ENCODE measurements at regions not wholly inside any gene's neighbourhood (a gene's known extent, or its start where the extent isn't known, plus 50 kb on each side); places are given as distances from the start of the nearest gene placed in this dataset.

GRCh38 chr6:14966906-14967711, 278.8 kb upstream of the JARID2 start:
- Histone ChIP-seq H3K27me3 (replicated peaks in 2 of 5; ENCODE audit: control insufficient read depth in 4 of 5, insufficient read depth in 5 of 5, low read length in 4 of 5) (no peaks in the 10 kb centered on the region), H3K4me3 (ENCODE audit: control insufficient read depth in 1 of 7, extremely low read depth in 1 of 7, insufficient read depth in 4 of 7, low read depth in 2 of 7, low read length in 6 of 7) (no peak overlapping the region), H3K9me3 (ENCODE audit: control extremely low read depth in 1 of 5, control insufficient read depth in 4 of 5, insufficient read depth in 2 of 5, low read depth in 1 of 5, low read length in 4 of 5) (peaks cover 0 to 12% (median 0%) of the 10 kb centered on the region in 5 experiments), H3K36me3 (ENCODE audit: control insufficient read depth in 4 of 4, insufficient read depth in 4 of 4, low read length in 3 of 4) (no peaks in the 10 kb centered on the region), H3K27ac (ENCODE audit: insufficient read depth in 1 of 2, low read depth in 1 of 2, low read length in 2 of 2, poor library complexity in 1 of 2, severe bottlenecking in 2 of 2) (no peak overlapping the region), H3K4me1 (ENCODE audit: control extremely low read depth in 1 of 4, control insufficient read depth in 4 of 4, insufficient read depth in 4 of 4, low read length in 3 of 4) (no peaks in the 10 kb centered on the region)
- CTCF ChIA-PET: no interaction called here
- 89% methylated on average over 4 of the region's 5 CpGs for WGBS (ENCODE audit: insufficient coverage)
- POLR2A ChIA-PET: no interaction called here
- no peak for DNase-seq

GRCh38 chr6:14968056-14968637, 277.7 kb upstream of the JARID2 start:
- DNase-seq: no peak
- CTCF ChIA-PET: interaction anchor here (1.3 kb wide), 1 partner anchor 77 kb away, joined by 3 read pairs; no protein-coding TSS in a partner anchor
- 100% methylated on average over 2 of the region's 2 CpGs for WGBS (ENCODE audit: insufficient coverage)
- POLR2A ChIA-PET: no interaction called here
- Histone ChIP-seq H3K4me1 (ENCODE audit: control extremely low read depth in 1 of 4, control insufficient read depth in 4 of 4, insufficient read depth in 4 of 4, low read length in 3 of 4) (no peaks in the 10 kb centered on the region), H3K36me3 (ENCODE audit: control insufficient read depth in 4 of 4, insufficient read depth in 4 of 4, low read length in 3 of 4) (no peaks in the 10 kb centered on the region), H3K27ac (ENCODE audit: insufficient read depth in 1 of 2, low read depth in 1 of 2, low read length in 2 of 2, poor library complexity in 1 of 2, severe bottlenecking in 2 of 2) (no peak overlapping the region), H3K27me3 (replicated peaks in 2 of 5; ENCODE audit: control insufficient read depth in 4 of 5, insufficient read depth in 5 of 5, low read length in 4 of 5) (no peaks in the 10 kb centered on the region), H3K4me3 (ENCODE audit: control insufficient read depth in 1 of 7, extremely low read depth in 1 of 7, insufficient read depth in 4 of 7, low read depth in 2 of 7, low read length in 6 of 7) (no peak overlapping the region), H3K9me3 (ENCODE audit: control extremely low read depth in 1 of 5, control insufficient read depth in 4 of 5, insufficient read depth in 2 of 5, low read depth in 1 of 5, low read length in 4 of 5) (peaks cover 0 to 12% (median 0%) of the 10 kb centered on the region in 5 experiments)

GRCh38 chr6:14969126-14969525, 276.7 kb upstream of the JARID2 start:
- Histone ChIP-seq H3K4me3 (ENCODE audit: control insufficient read depth in 1 of 7, extremely low read depth in 1 of 7, insufficient read depth in 4 of 7, low read depth in 2 of 7, low read length in 6 of 7) (no peak overlapping the region), H3K27me3 (replicated peaks in 2 of 5; ENCODE audit: control insufficient read depth in 4 of 5, insufficient read depth in 5 of 5, low read length in 4 of 5) (no peaks in the 10 kb centered on the region), H3K27ac (ENCODE audit: insufficient read depth in 1 of 2, low read depth in 1 of 2, low read length in 2 of 2, poor library complexity in 1 of 2, severe bottlenecking in 2 of 2) (no peak overlapping the region), H3K9me3 (ENCODE audit: control extremely low read depth in 1 of 5, control insufficient read depth in 4 of 5, insufficient read depth in 2 of 5, low read depth in 1 of 5, low read length in 4 of 5) (peaks cover 0 to 12% (median 0%) of the 10 kb centered on the region in 5 experiments), H3K36me3 (ENCODE audit: control insufficient read depth in 4 of 4, insufficient read depth in 4 of 4, low read length in 3 of 4) (no peaks in the 10 kb centered on the region), H3K4me1 (ENCODE audit: control extremely low read depth in 1 of 4, control insufficient read depth in 4 of 4, insufficient read depth in 4 of 4, low read length in 3 of 4) (no peaks in the 10 kb centered on the region)
- ChIA-PET POLR2A (no interaction called here), CTCF (interaction anchor here (1.3 kb wide), 1 partner anchor 76 kb away, joined by 3 read pairs; no protein-coding TSS in a partner anchor)
- DNase-seq: no peak

GRCh38 chr6:14972379-14973067, 273.3 kb upstream of the JARID2 start:
- H3K4me3 ChIP-seq (ENCODE audit: control insufficient read depth in 1 of 7, extremely low read depth in 1 of 7, insufficient read depth in 4 of 7, low read depth in 2 of 7, low read length in 6 of 7): no peak overlapping the region
- no peaks in the 10 kb centered on the region for H3K36me3 ChIP-seq (ENCODE audit: control insufficient read depth in 4 of 4, insufficient read depth in 4 of 4, low read length in 3 of 4)
- ChIA-PET CTCF (no interaction called here), POLR2A (no interaction called here)
- no peak overlapping the region for H3K27ac ChIP-seq (ENCODE audit: insufficient read depth in 1 of 2, low read depth in 1 of 2, low read length in 2 of 2, poor library complexity in 1 of 2, severe bottlenecking in 2 of 2)
- no peak for DNase-seq
- WGBS (ENCODE audit: insufficient coverage): 74% methylated on average over 4 of the region's 4 CpGs
- H3K4me1 ChIP-seq (ENCODE audit: control extremely low read depth in 1 of 4, control insufficient read depth in 4 of 4, insufficient read depth in 4 of 4, low read length in 3 of 4): peaks cover 0 to 5% (median 2%) of the 10 kb centered on the region in 4 experiments
- peaks cover 0 to 12% (median 0%) of the 10 kb centered on the region in 5 experiments for H3K9me3 ChIP-seq (ENCODE audit: control extremely low read depth in 1 of 5, control insufficient read depth in 4 of 5, insufficient read depth in 2 of 5, low read depth in 1 of 5, low read length in 4 of 5)
- H3K27me3 ChIP-seq (replicated peaks in 2 of 5; ENCODE audit: control insufficient read depth in 4 of 5, insufficient read depth in 5 of 5, low read length in 4 of 5): no peaks in the 10 kb centered on the region

- Histone ChIP-seq H3K27ac (ENCODE audit: insufficient read depth in 1 of 2, low read depth in 1 of 2, low read length in 2 of 2, poor library complexity in 1 of 2, severe bottlenecking in 2 of 2) (no peak overlapping the region), H3K4me3 (ENCODE audit: control insufficient read depth in 1 of 7, extremely low read depth in 1 of 7, insufficient read depth in 4 of 7, low read depth in 2 of 7, low read length in 6 of 7) (no peak overlapping the region), H3K4me1 (ENCODE audit: control extremely low read depth in 1 of 4, control insufficient read depth in 4 of 4, insufficient read depth in 4 of 4, low read length in 3 of 4) (peaks cover 0 to 5% (median 2%) of the 10 kb centered on the region in 4 experiments), H3K9me3 (ENCODE audit: control extremely low read depth in 1 of 5, control insufficient read depth in 4 of 5, insufficient read depth in 2 of 5, low read depth in 1 of 5, low read length in 4 of 5) (peaks cover 0 to 4% (median 0%) of the 10 kb centered on the region in 5 experiments), H3K27me3 (replicated peaks in 2 of 5; ENCODE audit: control insufficient read depth in 4 of 5, insufficient read depth in 5 of 5, low read length in 4 of 5) (no peaks in the 10 kb centered on the region), H3K36me3 (ENCODE audit: control insufficient read depth in 4 of 4, insufficient read depth in 4 of 4, low read length in 3 of 4) (no peaks in the 10 kb centered on the region)
- no peak for DNase-seq
- no CpG with 5 or more reads among the region's 1 CpG for WGBS (ENCODE audit: insufficient coverage)
- ChIA-PET POLR2A (no interaction called here), CTCF (no interaction called here)
Measured at GRCh38 chr6:14974372-14974771, 271.5 kb upstream of the JARID2 start.

- 100% methylated on average over 2 of the region's 4 CpGs for WGBS (ENCODE audit: insufficient coverage)
- Histone ChIP-seq H3K27ac (ENCODE audit: insufficient read depth in 1 of 2, low read depth in 1 of 2, low read length in 2 of 2, poor library complexity in 1 of 2, severe bottlenecking in 2 of 2) (no peak overlapping the region), H3K9me3 (ENCODE audit: control extremely low read depth in 1 of 5, control insufficient read depth in 4 of 5, insufficient read depth in 2 of 5, low read depth in 1 of 5, low read length in 4 of 5) (peaks cover 0 to 2% (median 0%) of the 10 kb centered on the region in 5 experiments), H3K27me3 (replicated peaks in 2 of 5; ENCODE audit: control insufficient read depth in 4 of 5, insufficient read depth in 5 of 5, low read length in 4 of 5) (no peaks in the 10 kb centered on the region), H3K4me3 (ENCODE audit: control insufficient read depth in 1 of 7, extremely low read depth in 1 of 7, insufficient read depth in 4 of 7, low read depth in 2 of 7, low read length in 6 of 7) (no peak overlapping the region), H3K4me1 (ENCODE audit: control extremely low read depth in 1 of 4, control insufficient read depth in 4 of 4, insufficient read depth in 4 of 4, low read length in 3 of 4) (peaks cover 0 to 5% (median 2%) of the 10 kb centered on the region in 4 experiments), H3K36me3 (ENCODE audit: control insufficient read depth in 4 of 4, insufficient read depth in 4 of 4, low read length in 3 of 4) (no peaks in the 10 kb centered on the region)
- no peak for DNase-seq
- ChIA-PET POLR2A (interaction anchor here (0.6 kb wide), 1 partner anchor 15 kb away, joined by 4 read pairs; no protein-coding TSS in a partner anchor), CTCF (interaction anchor here (1.0 to 1.5 kb wide), 2 partner anchors 10 to 415 kb away, joined by 3 read pairs; no protein-coding TSS in a partner anchor)
Measured at GRCh38 chr6:14974792-14975470, 270.9 kb upstream of the JARID2 start.

All from common myeloid progenitor, CD34-positive (primary cell).